ENCODE measurements at regions not wholly inside any gene's neighbourhood (a gene's known extent, or its start where the extent isn't known, plus 50 kb on each side); places are given as distances from the start of the nearest gene placed in this dataset.

DNA sequence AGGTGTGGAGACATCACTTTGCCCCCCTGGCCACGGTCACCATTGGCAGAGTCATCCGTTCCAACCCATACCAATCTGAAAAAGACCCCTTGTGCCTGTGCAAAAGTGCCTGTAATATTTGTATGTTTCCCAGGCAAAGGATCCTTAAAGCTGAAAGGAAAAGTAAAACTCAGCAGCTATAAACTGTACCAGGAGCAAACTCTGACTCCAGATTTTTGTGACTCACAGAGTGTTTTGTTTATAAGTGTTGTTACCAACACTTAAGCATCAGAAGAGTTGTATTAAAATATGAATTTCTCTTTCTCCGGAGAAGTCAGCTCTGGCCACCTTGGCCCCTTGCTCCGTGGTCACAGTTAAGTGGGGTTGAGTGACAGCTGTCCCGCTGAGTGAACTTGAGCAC lies 75.9 kb downstream of the IRX6 start:
- no peak overlapping the region for H3K4me3 ChIP-seq (ENCODE audit: low read depth, low read length)
- CTCF ChIA-PET, result no interaction called here
- POLR2A ChIA-PET, result no interaction called here
- TF ChIP-seq, protein P1, sequence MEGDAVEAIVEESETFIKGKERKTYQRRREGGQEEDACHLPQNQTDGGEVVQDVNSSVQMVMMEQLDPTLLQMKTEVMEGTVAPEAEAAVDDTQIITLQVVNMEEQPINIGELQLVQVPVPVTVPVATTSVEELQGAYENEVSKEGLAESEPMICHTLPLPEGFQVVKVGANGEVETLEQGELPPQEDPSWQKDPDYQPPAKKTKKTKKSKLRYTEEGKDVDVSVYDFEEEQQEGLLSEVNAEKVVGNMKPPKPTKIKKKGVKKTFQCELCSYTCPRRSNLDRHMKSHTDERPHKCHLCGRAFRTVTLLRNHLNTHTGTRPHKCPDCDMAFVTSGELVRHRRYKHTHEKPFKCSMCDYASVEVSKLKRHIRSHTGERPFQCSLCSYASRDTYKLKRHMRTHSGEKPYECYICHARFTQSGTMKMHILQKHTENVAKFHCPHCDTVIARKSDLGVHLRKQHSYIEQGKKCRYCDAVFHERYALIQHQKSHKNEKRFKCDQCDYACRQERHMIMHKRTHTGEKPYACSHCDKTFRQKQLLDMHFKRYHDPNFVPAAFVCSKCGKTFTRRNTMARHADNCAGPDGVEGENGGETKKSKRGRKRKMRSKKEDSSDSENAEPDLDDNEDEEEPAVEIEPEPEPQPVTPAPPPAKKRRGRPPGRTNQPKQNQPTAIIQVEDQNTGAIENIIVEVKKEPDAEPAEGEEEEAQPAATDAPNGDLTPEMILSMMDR (IDR thresholded peaks at IDR 0.05; ENCODE audit: insufficient read depth, low read length, missing control alignments), result no peak
- no peak for DNase-seq (ENCODE audit: low read depth, low spot score)

DNA sequence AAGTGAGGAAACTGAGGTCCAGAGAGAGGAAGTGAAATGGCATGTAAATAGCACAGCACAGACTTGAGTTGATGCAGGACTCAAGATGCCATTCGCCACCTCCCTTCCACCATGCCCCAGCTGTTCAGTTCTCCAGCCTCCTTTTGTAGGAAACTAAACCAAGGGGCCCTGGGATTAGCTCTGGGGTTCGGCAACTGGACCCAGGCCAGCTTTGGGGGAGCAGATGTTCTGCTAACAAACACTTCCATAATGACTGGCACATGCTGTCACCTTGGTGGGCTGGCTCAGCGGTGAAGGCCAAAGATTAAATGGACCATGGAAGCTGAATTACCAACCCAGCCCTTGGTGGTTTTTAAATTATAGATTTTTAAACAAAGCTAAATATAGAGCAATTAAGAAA lies 77.0 kb downstream of the IRX6 start:
- ChIA-PET POLR2A (no interaction called here), CTCF (no interaction called here)
- TF ChIP-seq, protein P1 (IDR thresholded peaks at IDR 0.05; ENCODE audit: insufficient read depth, low read length, missing control alignments), result no peak
- DNase-seq (ENCODE audit: low read depth, low spot score), result no peak
- no peak overlapping the region for H3K4me3 ChIP-seq (ENCODE audit: low read depth, low read length)

DNA sequence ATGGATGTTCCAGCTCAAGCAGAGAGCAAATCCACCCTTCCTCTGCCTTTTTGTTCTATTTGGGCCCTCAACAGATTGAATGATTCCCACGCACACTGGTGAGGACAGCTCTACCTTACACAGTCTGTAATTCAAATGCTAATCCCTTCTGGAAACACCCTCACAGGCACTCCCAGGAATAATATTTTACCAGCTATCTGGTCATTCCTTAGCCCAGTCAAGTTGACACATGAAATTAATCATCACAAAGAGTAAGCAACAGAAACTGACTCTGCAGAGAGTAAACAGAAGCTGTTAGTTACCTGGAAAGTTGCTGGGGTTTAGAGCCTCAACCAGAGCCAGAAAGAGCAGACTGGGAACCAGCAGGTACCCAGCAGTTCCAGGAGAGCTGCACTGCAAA lies 75.5 kb upstream of the MMP2 start:
- no peak for DNase-seq (ENCODE audit: low read depth, low spot score)
- TF ChIP-seq, protein P1 (IDR thresholded peaks at IDR 0.05; ENCODE audit: insufficient read depth, low read length, missing control alignments), result no peak
- no peak overlapping the region for H3K4me3 ChIP-seq (ENCODE audit: low read depth, low read length)
- ChIA-PET POLR2A (no interaction called here), CTCF (no interaction called here)

DNA sequence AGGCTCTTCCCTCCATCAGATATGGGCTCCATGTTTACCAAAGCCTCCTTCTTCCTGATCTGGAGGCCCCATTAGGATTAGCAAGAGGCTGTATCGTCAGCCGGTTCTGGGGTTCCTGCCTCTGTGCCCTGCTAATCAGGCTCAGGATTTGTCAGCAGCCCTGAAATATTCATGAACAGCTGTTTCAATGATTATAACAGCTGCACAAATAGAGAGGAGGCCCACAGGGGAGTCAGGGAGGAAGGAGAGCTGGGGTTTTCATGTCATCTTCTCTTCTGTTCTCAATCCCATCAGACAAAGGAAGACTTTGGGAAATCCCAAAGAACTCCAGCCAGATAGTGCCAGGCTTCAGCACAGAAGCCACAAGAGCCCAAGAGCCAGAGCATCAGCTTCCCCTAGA lies 72.3 kb upstream of the MMP2 start:
- ChIA-PET CTCF (no interaction called here), POLR2A (no interaction called here)
- H3K4me3 ChIP-seq (ENCODE audit: low read depth, low read length), result no peak overlapping the region
- DNase-seq (ENCODE audit: low read depth, low spot score), result no peak
- TF ChIP-seq, protein P1 (IDR thresholded peaks at IDR 0.05; ENCODE audit: insufficient read depth, low read length, missing control alignments), result no peak

DNA sequence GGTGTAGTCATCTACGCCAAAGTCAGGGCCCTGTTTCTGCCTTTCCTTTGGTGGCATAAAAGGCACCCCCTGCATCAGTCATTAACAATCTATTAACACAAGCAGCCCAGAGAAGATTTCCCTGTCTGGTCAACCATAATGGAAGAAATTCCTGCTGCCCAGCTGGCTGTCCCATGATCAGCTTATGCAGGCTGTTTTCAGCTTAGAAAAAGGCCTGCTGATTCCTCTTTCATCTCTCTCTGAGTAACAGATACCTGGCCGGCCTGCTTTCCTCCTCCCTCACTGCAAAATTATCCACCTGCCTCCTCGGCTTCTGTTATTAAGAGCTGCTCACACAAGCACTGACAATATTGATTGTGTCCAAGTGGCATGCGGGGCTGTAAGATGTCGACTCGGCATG lies 70.3 kb upstream of the MMP2 start:
- DNase-seq (ENCODE audit: low read depth, low spot score), result no peak
- ChIA-PET CTCF (no interaction called here), POLR2A (no interaction called here)
- TF ChIP-seq, protein P1 (IDR thresholded peaks at IDR 0.05; ENCODE audit: insufficient read depth, low read length, missing control alignments), result no peak
- H3K4me3 ChIP-seq (ENCODE audit: low read depth, low read length), result no peak overlapping the region

DNA sequence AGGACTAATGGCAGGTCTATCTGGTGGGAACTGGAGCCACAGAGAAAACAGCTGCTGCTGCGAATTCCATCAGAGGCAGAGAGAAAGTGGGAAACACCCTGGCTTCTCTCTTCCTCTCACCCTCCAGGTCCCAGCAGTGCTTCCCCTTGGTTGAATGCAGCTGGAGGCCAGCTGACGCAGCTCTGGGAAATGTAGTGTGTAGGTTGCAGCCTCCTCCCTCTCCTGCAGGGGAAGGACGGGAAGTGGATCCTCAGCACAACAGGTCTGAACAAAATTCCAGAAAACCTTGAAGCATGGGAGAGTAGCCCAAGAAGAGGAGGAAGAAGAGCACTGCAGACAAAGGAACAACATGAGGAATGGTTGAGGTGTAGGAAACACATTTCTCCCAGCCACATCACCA lies 67.8 kb upstream of the MMP2 start:
- H3K4me3 ChIP-seq (ENCODE audit: low read depth, low read length), result no peak overlapping the region
- TF ChIP-seq, protein P1 (IDR thresholded peaks at IDR 0.05; ENCODE audit: insufficient read depth, low read length, missing control alignments), result no peak
- ChIA-PET POLR2A (interaction anchor here (0.7 kb wide), 1 partner anchor 44 kb away, joined by 3 read pairs; no protein-coding TSS in a partner anchor), CTCF (no interaction called here)
- no peak for DNase-seq (ENCODE audit: low read depth, low spot score)
